GM19193 (cell line): ENCODE measurements at regions not wholly inside any gene's neighbourhood (a gene's known extent, or its start where the extent isn't known, plus 50 kb on each side); places are given as distances from the start of the nearest gene placed in this dataset.

Source experiments
- POLR2A ChIP-seq: IDR thresholded peaks from 4 replicates; pipeline ENCODE4 v1.6.1; 2011; ENCODE audit not compliant: insufficient read depth, insufficient read length; ENCODE audit errors: extremely low read depth

GRCh38 chr6:43966853-43967718 lies 160.2 kb downstream of the MRPL14 start:
- TF ChIP-seq POLR2A = no peak

GRCh38 chr6:43966374-43966658 lies 160.9 kb downstream of the MRPL14 start:
- TF ChIP-seq POLR2A = no peak

- TF ChIP-seq POLR2A = no peak
These were observed 161.5 kb downstream of the MRPL14 start for GRCh38 chr6:43965628-43966373.

GRCh38 chr6:43964659-43965570 lies 162.3 kb downstream of the MRPL14 start:
- TF ChIP-seq POLR2A = no peak

GRCh38 chr6:43963877-43964658 lies 163.2 kb downstream of the MRPL14 start:
- no peak for TF ChIP-seq POLR2A

GRCh38 chr6:43963203-43963602 lies 164.0 kb downstream of the MRPL14 start:
- TF ChIP-seq POLR2A = no peak

GRCh38 chr6:43962458-43962857 lies 164.8 kb downstream of the MRPL14 start:
- no peak for TF ChIP-seq POLR2A

GRCh38 chr6:43957273-43957672 lies 170.0 kb downstream of the MRPL14 start:
- no peak for TF ChIP-seq POLR2A

- TF ChIP-seq POLR2A = no peak
These were observed 170.8 kb downstream of the MRPL14 start for GRCh38 chr6:43956478-43956877.

GRCh38 chr6:43954311-43955131 lies 172.7 kb downstream of the MRPL14 start:
- no peak for TF ChIP-seq POLR2A

GRCh38 chr6:43953794-43954310 lies 173.4 kb downstream of the MRPL14 start:
- no peak for TF ChIP-seq POLR2A

- no peak for TF ChIP-seq POLR2A
These were observed 174.0 kb downstream of the MRPL14 start for GRCh38 chr6:43953256-43953655.

- TF ChIP-seq POLR2A = no peak
These were observed 174.5 kb downstream of the MRPL14 start for GRCh38 chr6:43952746-43953145.
